Muscle of leg (tissue), 3 donors: ENCODE measurements at regions not wholly inside any gene's neighbourhood (a gene's known extent, or its start where the extent isn't known, plus 50 kb on each side); places are given as distances from the start of the nearest gene placed in this dataset.

ENCODE experiments used
- DNase-seq: peaks from one replicate; pipeline ENCODE4 v3.0.0; 2013
- H3K27ac ChIP-seq: one replicate; pipeline ENCODE4 v1.5.1; 2013; ENCODE audit warnings: mild to moderate bottlenecking, low read length, control low read depth
- H3K27me3 ChIP-seq: one replicate; pipeline ENCODE4 v1.6.1; 2013; ENCODE audit warnings: low read length; ENCODE audit not compliant: control insufficient read depth, insufficient read depth
- H3K36me3 ChIP-seq: one replicate; pipeline ENCODE4 v1.6.1; 2013; ENCODE audit warnings: low read length; ENCODE audit not compliant: control insufficient read depth, insufficient read depth
- H3K4me1 ChIP-seq: one replicate; pipeline ENCODE4 v1.6.1; 2013; ENCODE audit warnings: low read length; ENCODE audit not compliant: control insufficient read depth, insufficient read depth
- H3K4me3 ChIP-seq: one replicate; pipeline ENCODE4 v1.5.1; 2013; ENCODE audit warnings: low read length, control low read depth
- H3K9me3 ChIP-seq: replicated peaks from 2 replicates; pipeline ENCODE4 v1.6.1; 2013; ENCODE audit warnings: low read depth, low read length; ENCODE audit not compliant: control insufficient read depth
- WGBS: methylation state at CpG from one replicate; pipeline ENCODE4 v1.1.5; 2013; ENCODE audit warnings: missing lambda C conversion rate; ENCODE audit not compliant: insufficient coverage; 5-methylcytosine and 5-hydroxymethylcytosine counted together

DNA sequence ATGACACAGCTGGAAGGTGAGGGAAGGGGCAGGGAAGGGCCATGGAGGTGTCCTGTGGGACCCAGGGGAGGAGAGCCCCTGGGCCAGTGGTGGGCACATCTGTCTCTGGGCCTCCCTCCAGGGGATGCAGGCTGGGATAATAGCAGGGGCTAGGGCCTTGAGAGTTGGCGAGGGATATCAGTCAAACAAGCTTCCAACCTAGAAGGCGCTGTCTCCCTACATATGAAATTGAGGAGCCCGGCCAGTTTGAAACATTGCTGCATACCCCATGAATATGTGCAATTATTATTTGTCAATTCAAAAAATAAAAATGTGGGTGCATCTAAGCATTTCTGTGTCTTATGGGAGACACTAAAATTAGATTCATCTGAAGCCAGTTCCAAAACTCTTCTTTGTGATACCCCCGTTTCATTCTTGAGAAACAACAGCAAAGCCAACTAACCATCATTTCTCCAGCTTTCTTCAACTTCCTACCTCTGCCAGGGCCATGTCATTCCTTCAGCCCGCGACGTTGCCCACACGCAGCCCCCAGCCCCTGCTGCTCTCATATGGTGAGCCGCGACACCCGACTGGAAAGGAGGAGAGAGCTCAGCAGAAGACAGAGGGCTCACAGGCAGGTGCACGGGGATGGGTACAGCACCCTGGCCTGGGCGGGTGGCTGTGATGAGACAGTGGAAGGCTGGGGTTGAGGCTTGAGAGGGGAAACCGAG is 418.7 kb downstream of the GLRX3 start:
- no peak for DNase-seq
- no peak overlapping the region for H3K27ac ChIP-seq
- H3K4me3 ChIP-seq: no peak overlapping the region
- H3K27me3 ChIP-seq: peaks cover 5% of the 10 kb centered on the region
- no peaks in the 10 kb centered on the region for H3K4me1 ChIP-seq
- WGBS: 88% methylated on average over 11 of the region's 14 CpGs
- H3K36me3 ChIP-seq: no peaks in the 10 kb centered on the region
- H3K9me3 ChIP-seq: no peaks in the 10 kb centered on the region

DNA sequence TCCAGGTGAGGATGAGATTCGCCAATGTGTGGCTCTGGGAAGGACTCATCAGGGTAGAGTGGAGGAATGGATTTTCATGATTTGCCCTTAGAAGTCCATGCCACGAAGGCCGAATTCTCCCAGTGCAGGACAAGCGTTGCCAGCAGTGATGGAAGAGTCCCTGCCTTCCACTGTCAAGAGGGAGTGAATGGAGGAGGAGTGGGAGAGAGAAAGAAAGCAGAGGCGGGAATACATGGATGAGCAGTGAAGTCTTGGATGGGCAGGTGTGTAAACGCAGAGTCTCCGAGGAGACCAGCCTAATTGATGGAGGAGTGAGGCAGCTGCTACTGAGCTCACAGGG is 419.2 kb downstream of the GLRX3 start:
- Histone ChIP-seq H3K4me3 (no peak overlapping the region), H3K27ac (no peak overlapping the region), H3K36me3 (no peaks in the 10 kb centered on the region), H3K9me3 (no peaks in the 10 kb centered on the region), H3K27me3 (peaks cover 5% of the 10 kb centered on the region), H3K4me1 (no peaks in the 10 kb centered on the region)
- DNase-seq: no peak
- WGBS: 81% methylated on average over 6 of the region's 7 CpGs

DNA sequence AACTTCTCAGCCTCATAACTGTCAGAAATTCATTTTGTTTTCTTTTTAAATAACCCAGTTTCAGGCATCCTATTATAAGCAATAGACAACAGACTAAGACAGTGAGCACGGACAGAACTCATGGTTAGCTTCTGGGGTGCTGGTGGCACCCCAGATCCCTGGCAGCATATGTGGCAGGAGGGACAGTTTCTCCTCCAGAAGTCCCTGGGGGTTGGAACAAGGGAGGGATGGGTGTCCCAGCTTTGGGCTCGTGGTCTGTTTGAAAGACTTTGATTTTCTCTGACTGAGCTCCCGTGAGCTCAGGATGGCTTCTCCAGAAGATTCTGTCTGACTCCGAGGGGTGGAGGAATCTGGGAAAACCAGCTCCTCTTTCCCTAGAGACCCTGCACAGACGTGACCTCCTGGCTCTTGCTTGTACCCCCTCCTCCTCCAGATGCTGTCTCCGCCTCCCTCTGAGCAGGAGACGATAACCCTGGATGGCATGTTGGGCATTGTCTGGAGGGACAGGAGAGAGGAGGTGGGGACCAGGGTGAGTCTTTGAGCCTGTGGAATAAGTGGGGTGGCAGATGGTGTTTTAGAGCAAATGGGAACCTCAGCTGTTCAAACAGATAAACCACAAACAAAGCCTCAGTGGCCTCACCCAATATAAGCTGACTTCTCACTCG is 421.1 kb downstream of the GLRX3 start:
- WGBS: 61% methylated on average over 3 of the region's 8 CpGs

DNA sequence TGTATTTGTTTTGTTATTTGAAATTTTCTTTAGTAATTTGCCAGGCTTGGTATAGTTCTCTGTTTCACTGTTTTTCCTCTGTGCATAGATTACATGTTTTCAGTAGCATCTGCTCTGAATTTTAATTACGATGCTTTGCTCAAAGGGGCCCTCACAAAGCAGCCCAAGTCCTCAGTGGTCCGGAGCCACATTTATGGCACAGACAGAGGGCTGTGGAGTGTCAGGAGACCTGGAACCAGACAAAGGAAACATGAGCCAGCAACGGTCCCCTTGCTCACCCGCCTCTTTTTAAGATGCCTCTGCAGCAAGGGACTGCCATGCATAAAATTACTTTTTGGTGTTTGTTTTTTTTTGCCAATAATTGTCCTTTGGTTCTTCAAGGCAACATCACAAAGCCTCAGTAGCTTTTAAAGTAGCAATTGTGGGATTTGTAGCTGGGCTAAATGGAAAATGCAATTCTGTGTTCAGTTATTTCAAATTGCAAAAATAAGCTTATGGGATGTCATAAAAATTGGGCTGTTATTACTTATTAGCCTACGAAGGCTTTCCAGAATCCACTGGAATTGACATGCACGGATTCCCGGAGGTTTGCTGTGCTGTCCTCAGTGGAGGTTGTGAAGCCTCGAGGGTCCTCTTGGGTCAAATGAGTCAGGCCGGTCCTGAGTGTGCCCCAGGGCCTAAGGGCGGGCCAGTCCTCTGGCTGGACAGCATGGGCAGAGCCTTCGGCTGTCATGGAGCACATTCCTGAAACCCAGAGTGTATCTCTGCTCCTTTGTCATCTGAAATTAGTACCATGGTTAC is 422.8 kb downstream of the GLRX3 start:
- Histone ChIP-seq H3K27me3 (no peaks in the 10 kb centered on the region), H3K9me3 (no peaks in the 10 kb centered on the region), H3K4me3 (no peak overlapping the region), H3K36me3 (no peaks in the 10 kb centered on the region), H3K27ac (no peak overlapping the region), H3K4me1 (no peaks in the 10 kb centered on the region)
- DNase-seq: no peak
- 37% methylated on average over 9 of the region's 11 CpGs for WGBS

More for the DNA sequence above, 421.1 kb downstream of the GLRX3 start:
- H3K36me3 ChIP-seq: no peaks in the 10 kb centered on the region
- H3K9me3 ChIP-seq: no peaks in the 10 kb centered on the region
- H3K27ac ChIP-seq: no peak overlapping the region
- no peaks in the 10 kb centered on the region for H3K4me1 ChIP-seq
- no peak for DNase-seq
- peaks cover 2% of the 10 kb centered on the region for H3K27me3 ChIP-seq
- H3K4me3 ChIP-seq: no peak overlapping the region

DNA sequence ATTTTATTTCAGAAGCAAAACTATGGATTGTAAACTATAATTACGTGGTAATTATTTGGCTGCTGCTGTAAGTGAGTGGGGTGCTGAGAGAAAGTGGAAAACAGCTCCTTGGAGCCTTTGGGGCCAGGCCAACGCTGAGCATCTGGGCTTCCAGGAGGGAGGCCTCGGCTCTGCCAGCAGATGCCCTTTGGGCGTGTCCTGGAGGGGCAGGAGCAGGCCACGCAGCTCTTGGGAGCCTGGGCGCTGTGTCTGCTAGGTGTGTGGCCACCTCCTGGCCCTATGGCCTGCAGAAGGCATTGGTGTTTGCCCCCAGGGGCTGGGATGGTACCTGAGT is 423.3 kb downstream of the GLRX3 start:
- Histone ChIP-seq H3K4me3 (no peak overlapping the region), H3K9me3 (no peaks in the 10 kb centered on the region), H3K27ac (no peak overlapping the region), H3K36me3 (no peaks in the 10 kb centered on the region), H3K4me1 (no peaks in the 10 kb centered on the region), H3K27me3 (no peaks in the 10 kb centered on the region)
- 71% methylated on average over 6 of the region's 6 CpGs for WGBS
- DNase-seq: no peak

DNA sequence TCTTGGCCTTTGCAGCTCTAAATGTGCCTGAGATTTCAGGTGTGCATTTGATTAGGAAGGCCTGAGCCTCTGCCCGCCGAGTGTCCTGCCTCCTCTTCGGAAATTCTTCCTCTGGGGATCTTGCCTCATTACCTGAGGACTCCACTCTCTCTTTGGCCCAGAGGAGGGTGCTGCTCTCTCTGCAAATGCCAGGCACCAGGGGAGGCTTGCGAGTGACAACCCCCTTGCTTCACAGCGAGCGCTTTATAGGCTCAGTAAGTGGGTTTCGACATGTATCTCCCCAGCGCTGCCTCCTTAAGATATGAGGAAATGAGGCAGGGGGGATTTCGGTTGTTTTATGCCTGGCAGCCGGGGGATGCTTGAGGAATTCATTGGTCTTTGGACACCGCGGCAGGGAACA is 423.9 kb downstream of the GLRX3 start:
- 72% methylated on average over 12 of the region's 12 CpGs for whole genome bisulfite sequencing
- Histone ChIP-seq H3K27me3 (no peaks in the 10 kb centered on the region), H3K4me3 (no peak overlapping the region), H3K4me1 (no peaks in the 10 kb centered on the region), H3K36me3 (no peaks in the 10 kb centered on the region), H3K27ac (no peak overlapping the region), H3K9me3 (no peaks in the 10 kb centered on the region)
- no peak for DNase-seq

DNA sequence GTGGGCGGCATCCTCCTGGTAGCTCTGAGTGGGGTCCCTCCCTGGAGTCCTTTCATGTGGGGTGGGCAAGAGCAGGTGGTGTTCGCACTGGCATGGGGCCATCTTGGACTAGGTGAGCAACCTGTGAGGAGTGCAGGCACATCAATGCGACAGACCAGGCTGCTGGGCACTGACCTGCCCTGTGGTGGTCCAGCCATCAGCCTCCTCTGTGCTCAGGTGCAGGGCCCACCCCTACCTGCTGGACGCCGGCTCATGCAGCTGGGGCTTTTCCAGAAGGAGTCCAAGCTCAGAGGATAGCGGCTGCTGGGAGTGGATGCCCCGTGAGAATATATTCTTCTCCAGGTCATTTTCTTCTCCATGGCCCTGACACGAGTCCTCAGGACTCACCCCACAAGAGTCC is 424.4 kb downstream of the GLRX3 start:
- DNase-seq: no peak
- H3K4me1 ChIP-seq: no peaks in the 10 kb centered on the region
- WGBS: 80% methylated on average over 7 of the region's 8 CpGs

DNA sequence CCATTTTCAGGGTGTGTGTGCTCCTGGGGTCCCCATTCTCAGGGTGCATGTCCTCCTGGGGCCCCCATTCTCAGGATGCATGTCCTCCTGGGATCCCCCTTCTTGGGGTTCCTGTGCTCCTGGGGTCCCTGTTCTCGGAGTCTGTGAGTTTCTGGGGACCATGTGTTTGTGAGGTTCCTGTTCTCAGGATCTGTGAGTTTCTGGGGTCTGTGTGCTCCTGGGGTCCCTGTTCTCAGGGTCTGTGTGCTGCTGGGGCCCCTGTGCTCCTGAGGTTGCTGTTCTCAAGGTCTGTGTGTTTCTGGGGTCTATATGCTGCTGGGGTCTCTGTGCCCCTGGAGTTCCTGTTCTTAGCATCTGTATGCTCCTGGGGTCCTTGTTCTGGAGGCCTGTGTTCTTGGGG is 425.5 kb downstream of the GLRX3 start:
- no peaks in the 10 kb centered on the region for H3K4me1 ChIP-seq
- no peak overlapping the region for H3K4me3 ChIP-seq
- H3K36me3 ChIP-seq: no peaks in the 10 kb centered on the region
- no peaks in the 10 kb centered on the region for H3K9me3 ChIP-seq
- 83% methylated on average over 1 of the region's 1 CpG for WGBS
- no peak for DNase-seq
- H3K27ac ChIP-seq: no peak overlapping the region
- H3K27me3 ChIP-seq: peaks cover 10% of the 10 kb centered on the region

More for the DNA sequence above, 424.4 kb downstream of the GLRX3 start:
- H3K27me3 ChIP-seq: peaks cover 2% of the 10 kb centered on the region
- no peak overlapping the region for H3K27ac ChIP-seq
- no peak overlapping the region for H3K4me3 ChIP-seq
- no peaks in the 10 kb centered on the region for H3K9me3 ChIP-seq
- no peaks in the 10 kb centered on the region for H3K36me3 ChIP-seq

DNA sequence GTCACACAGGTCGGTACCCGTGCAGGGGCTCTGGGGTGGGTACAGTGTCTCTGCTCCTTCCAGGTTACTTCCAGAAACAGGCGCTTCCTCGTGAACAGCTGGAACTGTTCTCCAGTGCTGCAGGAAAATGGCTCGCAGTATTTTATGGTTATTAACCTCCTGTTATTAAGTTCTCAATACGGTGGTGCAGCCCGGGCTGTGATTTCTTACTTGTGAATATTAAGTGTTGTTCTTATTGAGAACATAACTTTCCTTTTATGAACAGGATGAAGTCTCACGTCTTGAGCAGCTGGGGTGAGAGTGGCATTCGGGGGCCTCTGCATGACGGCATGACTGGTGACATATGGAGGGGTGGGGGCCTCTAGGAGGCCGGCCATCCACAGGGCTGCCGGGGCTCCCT is 430.8 kb downstream of the GLRX3 start:
- no peak overlapping the region for H3K4me3 ChIP-seq
- 15% methylated on average over 7 of the region's 12 CpGs for WGBS
- no peaks in the 10 kb centered on the region for H3K4me1 ChIP-seq
- no peaks in the 10 kb centered on the region for H3K36me3 ChIP-seq
- no peak for DNase-seq
- H3K27ac ChIP-seq: no peak overlapping the region
- peaks cover 28% of the 10 kb centered on the region for H3K27me3 ChIP-seq
- H3K9me3 ChIP-seq: no peaks in the 10 kb centered on the region

DNA sequence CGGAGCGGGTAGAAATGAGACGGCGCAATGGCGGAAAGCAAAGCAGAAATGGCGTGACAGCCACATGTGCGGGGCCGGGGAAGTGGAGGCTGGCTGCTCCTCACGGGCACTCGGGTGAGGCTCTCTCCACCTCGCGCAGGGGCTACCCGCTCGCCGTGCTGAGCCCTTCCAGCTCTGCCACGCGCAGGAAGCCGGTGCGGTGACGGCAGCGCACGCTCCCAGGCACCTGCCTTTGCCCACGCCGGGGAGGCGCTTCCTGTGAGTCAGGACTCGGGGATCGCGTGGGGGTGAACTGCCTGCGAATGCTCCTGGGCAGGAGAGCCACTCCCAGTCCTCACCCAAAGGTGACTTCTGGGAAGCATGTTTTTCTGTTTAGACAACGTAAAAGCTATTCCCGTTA is 431.2 kb downstream of the GLRX3 start:
- Histone ChIP-seq H3K27ac (no peak overlapping the region), H3K9me3 (no peaks in the 10 kb centered on the region), H3K36me3 (no peaks in the 10 kb centered on the region), H3K4me1 (no peaks in the 10 kb centered on the region), H3K27me3 (peaks cover 28% of the 10 kb centered on the region), H3K4me3 (no peak overlapping the region)
- 85% methylated on average over 27 of the region's 31 CpGs for WGBS
- DNase-seq: no peak
